Vagina (tissue), 2 donors: ENCODE measurements at regions not wholly inside any gene's neighbourhood (a gene's known extent, or its start where the extent isn't known, plus 50 kb on each side); places are given as distances from the start of the nearest gene placed in this dataset.

Experiments used
- DNase-seq, 2 donors: peaks; one replicate each; pipeline ENCODE4 v3.0.0-alpha.2; 2017; ENCODE audit errors: extremely low spot score in 2 of 2
- H3K27ac ChIP-seq: fragments of 200-600 bp; sonication (generic); one replicate; pipeline ENCODE4 v1.5.1; 2019
- H3K27me3 ChIP-seq: fragments of 200-600 bp; sonication (generic); one replicate; pipeline ENCODE4 v1.5.1; 2019
- H3K36me3 ChIP-seq, 2 donors: fragments of 200-600 bp; sonication (generic); one replicate each; pipeline ENCODE4 v1.5.1; 2017 to 2019
- H3K4me1 ChIP-seq: fragments of 200-600 bp; sonication (generic); one replicate; pipeline ENCODE4 v1.5.1; 2019
- H3K4me3 ChIP-seq, 2 donors: fragments of 200-600 bp; sonication (generic); 1 replicate in 1 of 2; 2 replicates in 1 of 2; pipeline ENCODE4 v1.5.1; 2016 to 2019
- H3K9me3 ChIP-seq: fragments of 200-600 bp; sonication (generic); one replicate; pipeline ENCODE4 v1.5.1; 2019
- CTCF ChIP-seq, 3 experiments: fragments of 450-650 bp in 2 of 3; fragments of 200-600 bp in 1 of 3; sonication (generic) in 1 of 3; IDR thresholded peaks; one replicate each; pipeline ENCODE4 v1.5.1; 2017 to 2019; ENCODE audit warnings: antibody characterized with exemption in 3 of 3, mild to moderate bottlenecking in 2 of 3, moderate library complexity in 2 of 3
- POLR2A ChIP-seq, 2 donors: fragments of 450-650 bp; IDR thresholded peaks; one replicate each; pipeline ENCODE4 v1.6.1; 2017; ENCODE audit warnings: antibody characterized with exemption in 2 of 2, mild to moderate bottlenecking in 2 of 2, moderate library complexity in 2 of 2
- POLR2AphosphoS5 ChIP-seq, 2 donors: sonication (generic); formaldehyde crosslinking; IDR thresholded peaks; one replicate each; pipeline ENCODE4 v1.9.0; 2017; ENCODE audit warnings: antibody characterized with exemption in 2 of 2, mild to moderate bottlenecking in 2 of 2, low read depth in 1 of 2; ENCODE audit not compliant: insufficient read depth in 1 of 2
- intact Hi-C: fragments of 100-400 bp; cut with DNase I; formaldehyde crosslinking; loops from one replicate; pipeline ENCODE4 v1.15.1; 2023

- Histone ChIP-seq H3K4me3 (no peak overlapping the region), H3K9me3 (no peaks in the 10 kb centered on the region), H3K27ac (no peak overlapping the region), H3K36me3 (no peaks in the 10 kb centered on the region), H3K4me1 (peaks cover 7% of the 10 kb centered on the region), H3K27me3 (no peaks in the 10 kb centered on the region)
- intact Hi-C loops, result no loop called here
- no peak for DNase-seq
- TF ChIP-seq POLR2AphosphoS5 (IDR thresholded peaks at IDR 0.05; ENCODE audit: insufficient read depth in 1 of 2, low read depth in 1 of 2), result no peak
- no peak for TF ChIP-seq CTCF (IDR thresholded peaks at IDR 0.05)
- TF ChIP-seq POLR2A (IDR thresholded peaks at IDR 0.05), result no peak
Observed at GRCh38 chr12:124706363-124706762, 139.0 kb upstream of the NCOR2 start.

GRCh38 chr12:124705545-124706138 is 138.2 kb upstream of the NCOR2 start:
- intact Hi-C loops, result no loop called here

GRCh38 chr12:124704619-124705018 is 137.2 kb upstream of the NCOR2 start:
- H3K27me3 ChIP-seq, result no peaks in the 10 kb centered on the region
- peaks cover 15% of the 10 kb centered on the region for H3K4me1 ChIP-seq
- no peak for TF ChIP-seq POLR2AphosphoS5 (IDR thresholded peaks at IDR 0.05; ENCODE audit: insufficient read depth in 1 of 2, low read depth in 1 of 2)
- TF ChIP-seq CTCF (IDR thresholded peaks at IDR 0.05), result no peak
- TF ChIP-seq POLR2A (IDR thresholded peaks at IDR 0.05), result no peak
- no peaks in the 10 kb centered on the region for H3K9me3 ChIP-seq
- DNase-seq, result no peak
- intact Hi-C loops, result no loop called here
- no peak overlapping the region for H3K27ac ChIP-seq
- no peaks in the 10 kb centered on the region for H3K36me3 ChIP-seq
- H3K4me3 ChIP-seq, result no peak overlapping the region

More at GRCh38 chr12:124705545-124706138, 138.2 kb upstream of the NCOR2 start:
- no peaks in the 10 kb centered on the region for H3K9me3 ChIP-seq
- peaks cover 13% of the 10 kb centered on the region for H3K4me1 ChIP-seq
- no peak overlapping the region for H3K4me3 ChIP-seq
- H3K36me3 ChIP-seq, result no peaks in the 10 kb centered on the region
- no peak for DNase-seq
- no peak for TF ChIP-seq POLR2A (IDR thresholded peaks at IDR 0.05)
- TF ChIP-seq CTCF (IDR thresholded peaks at IDR 0.05), result no peak
- no peaks in the 10 kb centered on the region for H3K27me3 ChIP-seq
- H3K27ac ChIP-seq, result no peak overlapping the region

GRCh38 chr12:124703856-124704255 is 136.4 kb upstream of the NCOR2 start:
- H3K27me3 ChIP-seq, result no peaks in the 10 kb centered on the region
- no peaks in the 10 kb centered on the region for H3K36me3 ChIP-seq
- TF ChIP-seq POLR2A (IDR thresholded peaks at IDR 0.05) (no peak), CTCF (IDR thresholded peaks at IDR 0.05) (no peak), POLR2AphosphoS5 (IDR thresholded peaks at IDR 0.05; ENCODE audit: insufficient read depth in 1 of 2, low read depth in 1 of 2) (no peak)
- intact Hi-C loops, result no loop called here
- H3K27ac ChIP-seq, result no peak overlapping the region
- DNase-seq, result no peak
- H3K9me3 ChIP-seq, result no peaks in the 10 kb centered on the region
- no peak overlapping the region for H3K4me3 ChIP-seq
- H3K4me1 ChIP-seq, result peaks cover 15% of the 10 kb centered on the region

- TF ChIP-seq CTCF (IDR thresholded peaks at IDR 0.05), result no peak
- TF ChIP-seq POLR2A (IDR thresholded peaks at IDR 0.05), result no peak
- no peak for TF ChIP-seq POLR2AphosphoS5 (IDR thresholded peaks at IDR 0.05; ENCODE audit: insufficient read depth in 1 of 2, low read depth in 1 of 2)
- Histone ChIP-seq H3K27me3 (no peaks in the 10 kb centered on the region), H3K27ac (no peak overlapping the region), H3K9me3 (no peaks in the 10 kb centered on the region), H3K4me3 (no peak overlapping the region), H3K36me3 (no peaks in the 10 kb centered on the region), H3K4me1 (peaks cover 15% of the 10 kb centered on the region)
- intact Hi-C loops, result no loop called here
- no peak for DNase-seq
Observed at GRCh38 chr12:124702736-124703135, 135.3 kb upstream of the NCOR2 start.
